ENCODE measurements at regions not wholly inside any gene's neighbourhood (a gene's known extent, or its start where the extent isn't known, plus 50 kb on each side); places are given as distances from the start of the nearest gene placed in this dataset.

GRCh38 chr5:26003966-26004365 is 1034.4 kb downstream of the CDH9 start:
- no peak for DNase-seq (ENCODE audit: extremely low spot score)
- POLR2A ChIA-PET, result no interaction called here
- CTCF ChIA-PET, result no interaction called here
- TF ChIP-seq HDGF (IDR thresholded peaks at IDR 0.05; ENCODE audit: borderline replicate concordance) (no peak), ARNT (IDR thresholded peaks at IDR 0.05) (no peak), TARDBP (IDR thresholded peaks at IDR 0.05) (no peak), L3MBTL2 (conservative IDR thresholded peaks at IDR 0.05) (no peak), ELF4 (IDR thresholded peaks at IDR 0.05) (no peak), PKNOX1 (IDR thresholded peaks at IDR 0.05) (no peak), FOXK2 (IDR thresholded peaks at IDR 0.05) (no peak)

- ChIA-PET POLR2A (no interaction called here), CTCF (no interaction called here)
- no peak for TF ChIP-seq FOXA1 (IDR thresholded peaks at IDR 0.05)
- no peak for TF ChIP-seq CTBP1 (IDR thresholded peaks at IDR 0.05; ENCODE audit: borderline replicate concordance)
- DNase-seq (ENCODE audit: extremely low spot score), result no peak
These were observed 1043.2 kb downstream of the CDH9 start for GRCh38 chr5:25995209-25995608.

GRCh38 chr5:25993701-25994100 is 1044.7 kb downstream of the CDH9 start:
- TF ChIP-seq SP1 (IDR thresholded peaks at IDR 0.05) (no peak), SUZ12 (IDR thresholded peaks at IDR 0.05) (no peak), FOXK2 (IDR thresholded peaks at IDR 0.05) (no peak), CTBP1 (IDR thresholded peaks at IDR 0.05; ENCODE audit: borderline replicate concordance) (no peak), ELF4 (IDR thresholded peaks at IDR 0.05) (no peak), ARNT (IDR thresholded peaks at IDR 0.05) (no peak), FOXA1 (IDR thresholded peaks at IDR 0.05) (no peak), HDGF (IDR thresholded peaks at IDR 0.05; ENCODE audit: borderline replicate concordance) (no peak), PKNOX1 (IDR thresholded peaks at IDR 0.05) (no peak), TARDBP (IDR thresholded peaks at IDR 0.05) (no peak), BHLHE40 (IDR thresholded peaks at IDR 0.05; ENCODE audit: borderline replicate concordance) (no peak), FOXM1 (IDR thresholded peaks at IDR 0.05; ENCODE audit: borderline replicate concordance) (no peak), NFRKB (IDR thresholded peaks at IDR 0.05) (no peak), LEF1 (IDR thresholded peaks at IDR 0.05; ENCODE audit: borderline replicate concordance) (no peak), ZNF384 (IDR thresholded peaks at IDR 0.05) (no peak), L3MBTL2 (conservative IDR thresholded peaks at IDR 0.05) (no peak)
- ChIA-PET POLR2A (no interaction called here), CTCF (no interaction called here)
- DNase-seq (ENCODE audit: extremely low spot score), result no peak

- CTCF ChIA-PET, result no interaction called here
These were observed 1046.7 kb downstream of the CDH9 start for GRCh38 chr5:25991639-25992038.

GRCh38 chr5:25990771-25991170 is 1047.6 kb downstream of the CDH9 start:
- TF ChIP-seq ARNT (IDR thresholded peaks at IDR 0.05), result no peak
- TF ChIP-seq ZNF384 (IDR thresholded peaks at IDR 0.05), result no peak
- TF ChIP-seq FOXM1 (IDR thresholded peaks at IDR 0.05; ENCODE audit: borderline replicate concordance), result no peak
- TF ChIP-seq ELF4 (IDR thresholded peaks at IDR 0.05), result no peak
- no peak for TF ChIP-seq SP1 (IDR thresholded peaks at IDR 0.05)
- TF ChIP-seq FOXA1 (IDR thresholded peaks at IDR 0.05), result no peak
- no peak for TF ChIP-seq TARDBP (IDR thresholded peaks at IDR 0.05)
- no peak for TF ChIP-seq FOXK2 (IDR thresholded peaks at IDR 0.05)
- TF ChIP-seq HDGF (IDR thresholded peaks at IDR 0.05; ENCODE audit: borderline replicate concordance), result no peak
- DNase-seq (ENCODE audit: extremely low spot score), result no peak
- POLR2A ChIA-PET, result no interaction called here
- CTCF ChIA-PET, result no interaction called here

More at GRCh38 chr5:25991639-25992038, 1046.7 kb downstream of the CDH9 start:
- TF ChIP-seq FOXM1 (IDR thresholded peaks at IDR 0.05; ENCODE audit: borderline replicate concordance), result no peak
- no peak for TF ChIP-seq FOXK2 (IDR thresholded peaks at IDR 0.05)
- TF ChIP-seq LEF1 (IDR thresholded peaks at IDR 0.05; ENCODE audit: borderline replicate concordance), result no peak
- TF ChIP-seq SUZ12 (IDR thresholded peaks at IDR 0.05), result no peak
- no peak for TF ChIP-seq ARNT (IDR thresholded peaks at IDR 0.05)
- TF ChIP-seq PKNOX1 (IDR thresholded peaks at IDR 0.05), result no peak
- no peak for TF ChIP-seq L3MBTL2 (conservative IDR thresholded peaks at IDR 0.05)
- DNase-seq (ENCODE audit: extremely low spot score), result no peak
- POLR2A ChIA-PET, result no interaction called here

GRCh38 chr5:25979086-25979485 is 1059.3 kb downstream of the CDH9 start:
- ChIA-PET POLR2A (no interaction called here), CTCF (no interaction called here)
- no peak for DNase-seq (ENCODE audit: extremely low spot score)
- no peak for TF ChIP-seq SUZ12 (IDR thresholded peaks at IDR 0.05)
- no peak for TF ChIP-seq NFRKB (IDR thresholded peaks at IDR 0.05)
- no peak for TF ChIP-seq HDGF (IDR thresholded peaks at IDR 0.05; ENCODE audit: borderline replicate concordance)
- TF ChIP-seq FOXA1 (IDR thresholded peaks at IDR 0.05), result no peak
- no peak for TF ChIP-seq SP1 (IDR thresholded peaks at IDR 0.05)

- CTCF ChIA-PET, result no interaction called here
- no peak for DNase-seq (ENCODE audit: extremely low spot score)
- TF ChIP-seq SP1 (IDR thresholded peaks at IDR 0.05), result no peak
- TF ChIP-seq TARDBP (IDR thresholded peaks at IDR 0.05), result no peak
- no peak for TF ChIP-seq NFRKB (IDR thresholded peaks at IDR 0.05)
- TF ChIP-seq PKNOX1 (IDR thresholded peaks at IDR 0.05), result no peak
- TF ChIP-seq FOXM1 (IDR thresholded peaks at IDR 0.05; ENCODE audit: borderline replicate concordance), result no peak
- no peak for TF ChIP-seq LEF1 (IDR thresholded peaks at IDR 0.05; ENCODE audit: borderline replicate concordance)
- no peak for TF ChIP-seq BHLHE40 (IDR thresholded peaks at IDR 0.05; ENCODE audit: borderline replicate concordance)
- TF ChIP-seq L3MBTL2 (conservative IDR thresholded peaks at IDR 0.05), result no peak
- TF ChIP-seq ZNF384 (IDR thresholded peaks at IDR 0.05), result no peak
- TF ChIP-seq FOXK2 (IDR thresholded peaks at IDR 0.05), result no peak
- POLR2A ChIA-PET, result no interaction called here
These were observed 1062.5 kb downstream of the CDH9 start for GRCh38 chr5:25975885-25976284.

Measured in HEK293T (cell line).